ENCODE measurements at regions not wholly inside any gene's neighbourhood (a gene's known extent, or its start where the extent isn't known, plus 50 kb on each side); places are given as distances from the start of the nearest gene placed in this dataset.
"Not testable (repeated sequence)": the region's sequence is repeated elsewhere in the genome, so short reads cannot be mapped to it uniquely, and the experiment has no call there.

DNA sequence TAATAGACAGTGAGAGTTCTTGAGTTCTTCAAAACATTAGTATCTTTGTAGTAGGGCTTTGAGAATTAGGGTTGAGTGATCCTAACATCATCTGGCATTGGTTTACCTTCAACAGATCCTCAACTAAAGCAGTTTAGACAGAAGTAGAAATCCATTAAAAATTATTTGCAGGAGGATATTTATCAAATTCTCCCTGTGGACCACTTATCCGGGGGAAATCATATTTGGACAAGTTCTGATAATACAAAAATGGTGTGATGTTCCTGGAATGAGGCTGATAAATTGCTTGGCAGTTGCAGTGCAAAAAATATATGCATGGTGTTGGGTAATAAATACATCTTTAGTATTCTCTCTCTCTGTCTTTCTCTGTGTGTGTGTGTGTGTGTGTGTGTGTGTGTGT lies 115.1 kb upstream of the CHODL start:
- TF ChIP-seq POLR2AphosphoS5 (IDR thresholded peaks at IDR 0.05) (no peak), CTCF (IDR thresholded peaks at IDR 0.05) (no peak), EP300 (IDR thresholded peaks at IDR 0.05) (no peak), POLR2A (IDR thresholded peaks at IDR 0.05) (no peak)
- no peak for ATAC-seq
- H3K36me3 ChIP-seq, result no peaks in the 10 kb centered on the region
- no peaks in the 10 kb centered on the region for H3K4me1 ChIP-seq
- H3K27me3 ChIP-seq, result no peaks in the 10 kb centered on the region
- H3K9me3 ChIP-seq, result no peaks in the 10 kb centered on the region
- H3K4me3 ChIP-seq, result no peak overlapping the region
- 8 to 29% methylated on average over 1 of the region's 1 CpG for WGBS, 2 donors (ENCODE audit: low coverage in 1 of 2)
- no peak overlapping the region for H3K27ac ChIP-seq

GRCh38 chr21:18118566-18118965 lies 126.1 kb upstream of the CHODL start:
- TF ChIP-seq POLR2A (IDR thresholded peaks at IDR 0.05), result no peak
- no peak for TF ChIP-seq CTCF (IDR thresholded peaks at IDR 0.05)
- TF ChIP-seq EP300 (IDR thresholded peaks at IDR 0.05), result no peak
- TF ChIP-seq POLR2AphosphoS5 (IDR thresholded peaks at IDR 0.05), result no peak

DNA sequence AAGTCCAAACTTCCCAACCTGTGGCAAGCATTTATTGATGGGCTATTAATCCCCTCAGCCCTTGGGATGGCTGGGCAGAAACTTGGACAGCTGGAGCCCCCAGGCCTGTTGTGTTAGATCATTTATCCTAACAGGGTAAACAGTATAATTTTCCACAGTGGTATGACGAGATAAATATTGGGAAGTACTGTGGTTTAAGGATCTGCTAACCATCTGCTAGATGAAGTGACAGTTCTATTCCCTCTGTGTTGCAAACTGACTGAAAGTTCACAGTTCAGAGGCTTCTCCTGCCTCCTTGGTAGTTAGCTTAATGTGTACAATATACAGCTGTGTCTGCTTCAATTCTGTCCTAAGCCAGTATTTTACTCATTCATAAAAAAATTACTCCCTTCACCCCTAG lies 127.5 kb upstream of the CHODL start:
- Histone ChIP-seq H3K27ac (no peak overlapping the region), H3K4me3 (no peak overlapping the region), H3K9me3 (no peaks in the 10 kb centered on the region), H3K4me1 (no peaks in the 10 kb centered on the region), H3K36me3 (no peaks in the 10 kb centered on the region), H3K27me3 (no peaks in the 10 kb centered on the region)
- ATAC-seq, result no peak
- 20 to 27% methylated on average over 1 of the region's 1 CpG for WGBS, 2 donors (ENCODE audit: low coverage in 1 of 2)
- no peak for TF ChIP-seq EP300 (IDR thresholded peaks at IDR 0.05)
- no peak for TF ChIP-seq POLR2A (IDR thresholded peaks at IDR 0.05)
- TF ChIP-seq CTCF (IDR thresholded peaks at IDR 0.05), result no peak
- no peak for TF ChIP-seq POLR2AphosphoS5 (IDR thresholded peaks at IDR 0.05)

More at GRCh38 chr21:18118566-18118965, 126.1 kb upstream of the CHODL start:
- no peaks in the 10 kb centered on the region for H3K27me3 ChIP-seq
- no peaks in the 10 kb centered on the region for H3K9me3 ChIP-seq
- 48% methylated on average over 1 of the region's 1 CpG; no CpG with 5 or more reads in 1 of the 2 donors for WGBS, 2 donors (ENCODE audit: low coverage in 1 of 2)
- ATAC-seq, result no peak
- no peak overlapping the region for H3K27ac ChIP-seq
- no peak overlapping the region for H3K4me3 ChIP-seq
- no peaks in the 10 kb centered on the region for H3K4me1 ChIP-seq
- H3K36me3 ChIP-seq, result no peaks in the 10 kb centered on the region

DNA sequence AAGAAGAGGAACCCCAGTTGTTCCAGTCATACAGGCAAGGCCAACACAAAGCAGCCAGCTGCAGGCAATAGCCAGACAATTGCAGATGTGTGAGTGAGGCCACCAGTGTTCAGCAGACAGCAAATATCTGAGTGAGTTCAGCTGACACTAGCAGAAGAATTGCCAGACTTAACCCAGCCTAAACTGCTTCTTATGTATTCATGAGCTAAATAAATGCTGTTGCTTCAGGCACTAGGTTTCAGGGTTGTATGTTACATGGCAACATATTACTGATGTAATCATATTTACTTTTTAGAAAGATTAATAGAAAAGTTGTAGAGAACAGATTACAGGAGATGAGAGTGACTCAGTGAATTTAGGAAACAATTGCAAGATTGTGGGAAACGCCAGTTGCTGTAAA lies 129.8 kb upstream of the CHODL start:
- 45% methylated on average over 1 of the region's 1 CpG; no CpG with 5 or more reads in 1 of the 2 donors for WGBS, 2 donors (ENCODE audit: low coverage in 1 of 2)
- TF ChIP-seq POLR2AphosphoS5 (IDR thresholded peaks at IDR 0.05) (no peak), POLR2A (IDR thresholded peaks at IDR 0.05) (no peak), CTCF (IDR thresholded peaks at IDR 0.05) (no peak), EP300 (IDR thresholded peaks at IDR 0.05) (no peak)
- ATAC-seq, result no peak
- no peaks in the 10 kb centered on the region for H3K4me1 ChIP-seq
- no peak overlapping the region for H3K4me3 ChIP-seq
- H3K27ac ChIP-seq, result no peak overlapping the region
- no peaks in the 10 kb centered on the region for H3K27me3 ChIP-seq
- no peaks in the 10 kb centered on the region for H3K9me3 ChIP-seq
- H3K36me3 ChIP-seq, result no peaks in the 10 kb centered on the region

DNA sequence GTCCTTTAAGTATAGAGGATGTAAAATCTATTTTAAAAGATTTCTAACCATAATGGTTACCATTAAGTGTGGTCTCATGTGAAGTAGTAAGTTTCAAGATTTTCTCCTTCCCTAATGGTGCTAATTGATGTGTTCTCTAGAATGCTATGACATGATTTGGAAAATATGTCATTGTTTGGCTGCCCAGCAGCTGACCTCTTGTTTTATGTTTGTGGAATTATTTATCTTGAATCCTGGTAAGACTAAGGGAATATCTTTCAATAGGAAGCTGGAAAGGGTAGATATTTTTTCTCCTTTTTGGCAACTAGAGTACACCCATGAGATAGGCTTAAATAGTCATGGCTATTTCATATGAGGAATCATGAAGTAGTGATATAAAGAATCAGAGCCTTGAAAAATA lies 139.8 kb upstream of the CHODL start:
- H3K4me3 ChIP-seq, result no peak overlapping the region
- no peak for ATAC-seq
- no peaks in the 10 kb centered on the region for H3K36me3 ChIP-seq
- no peaks in the 10 kb centered on the region for H3K4me1 ChIP-seq
- H3K9me3 ChIP-seq, result no peaks in the 10 kb centered on the region
- TF ChIP-seq POLR2AphosphoS5 (IDR thresholded peaks at IDR 0.05) (no peak), POLR2A (IDR thresholded peaks at IDR 0.05) (no peak), EP300 (IDR thresholded peaks at IDR 0.05) (no peak), CTCF (IDR thresholded peaks at IDR 0.05) (no peak)
- no peak overlapping the region for H3K27ac ChIP-seq
- H3K27me3 ChIP-seq, result no peaks in the 10 kb centered on the region

DNA sequence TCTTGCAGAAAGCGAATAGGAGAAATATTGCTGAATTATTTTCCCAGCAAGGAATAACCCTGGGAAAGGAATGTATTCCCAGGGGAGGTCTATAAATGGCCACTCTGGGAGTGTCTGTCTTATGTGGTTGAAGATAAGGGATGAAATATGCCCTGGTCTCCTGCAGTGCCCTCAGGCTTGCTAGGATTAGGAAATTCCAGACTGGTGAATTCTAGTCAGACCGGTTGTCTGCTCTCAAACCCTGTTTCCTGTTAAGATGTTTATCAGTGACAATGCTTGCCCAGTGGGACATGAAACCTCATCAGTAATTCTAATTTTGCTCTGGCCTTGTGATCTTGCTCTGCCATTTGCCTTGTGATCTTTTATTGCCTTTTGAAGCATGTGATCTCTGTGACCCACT lies 148.2 kb upstream of the CHODL start:
- H3K27ac ChIP-seq, H3K36me3 ChIP-seq, H3K4me1 ChIP-seq, ATAC-seq, H3K4me3 ChIP-seq, H3K27me3 ChIP-seq: not testable (repeated sequence)
- peaks cover 0 to 33% (median 0%) of the 10 kb centered on the region in 3 donors for H3K9me3 ChIP-seq
- 83 to 86% methylated on average over 1 to 2 of the region's 2 CpGs for WGBS, 2 donors (ENCODE audit: low coverage in 1 of 2)
